ENCODE measurements at regions not wholly inside any gene's neighbourhood (a gene's known extent, or its start where the extent isn't known, plus 50 kb on each side); places are given as distances from the start of the nearest gene placed in this dataset.

- in situ Hi-C loops (cut with MboI; ENCODE audit: low sequenced_read_pairs, unreplicated experiment): no loop called here
- DNase-seq (ENCODE audit: low spot score): no peak
- TF ChIP-seq, protein P1, sequence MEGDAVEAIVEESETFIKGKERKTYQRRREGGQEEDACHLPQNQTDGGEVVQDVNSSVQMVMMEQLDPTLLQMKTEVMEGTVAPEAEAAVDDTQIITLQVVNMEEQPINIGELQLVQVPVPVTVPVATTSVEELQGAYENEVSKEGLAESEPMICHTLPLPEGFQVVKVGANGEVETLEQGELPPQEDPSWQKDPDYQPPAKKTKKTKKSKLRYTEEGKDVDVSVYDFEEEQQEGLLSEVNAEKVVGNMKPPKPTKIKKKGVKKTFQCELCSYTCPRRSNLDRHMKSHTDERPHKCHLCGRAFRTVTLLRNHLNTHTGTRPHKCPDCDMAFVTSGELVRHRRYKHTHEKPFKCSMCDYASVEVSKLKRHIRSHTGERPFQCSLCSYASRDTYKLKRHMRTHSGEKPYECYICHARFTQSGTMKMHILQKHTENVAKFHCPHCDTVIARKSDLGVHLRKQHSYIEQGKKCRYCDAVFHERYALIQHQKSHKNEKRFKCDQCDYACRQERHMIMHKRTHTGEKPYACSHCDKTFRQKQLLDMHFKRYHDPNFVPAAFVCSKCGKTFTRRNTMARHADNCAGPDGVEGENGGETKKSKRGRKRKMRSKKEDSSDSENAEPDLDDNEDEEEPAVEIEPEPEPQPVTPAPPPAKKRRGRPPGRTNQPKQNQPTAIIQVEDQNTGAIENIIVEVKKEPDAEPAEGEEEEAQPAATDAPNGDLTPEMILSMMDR (IDR thresholded peaks at IDR 0.05; ENCODE audit: borderline replicate concordance, control extremely low read depth, extremely low read depth, insufficient read depth, missing control alignments): no peak
These were observed 547.8 kb downstream of the ADGRL2 start for GRCh38 chr1:82348487-82348886.

GRCh38 chr1:82346141-82346540, 545.4 kb downstream of the ADGRL2 start:
- no peak for DNase-seq (ENCODE audit: low spot score)
- in situ Hi-C loops (cut with MboI; ENCODE audit: low sequenced_read_pairs, unreplicated experiment): no loop called here
- TF ChIP-seq, protein P1 (IDR thresholded peaks at IDR 0.05; ENCODE audit: borderline replicate concordance, control extremely low read depth, extremely low read depth, insufficient read depth, missing control alignments): no peak

- TF ChIP-seq, protein P1 (IDR thresholded peaks at IDR 0.05; ENCODE audit: borderline replicate concordance, control extremely low read depth, extremely low read depth, insufficient read depth, missing control alignments): no peak
- no peak for DNase-seq (ENCODE audit: low spot score)
- in situ Hi-C loops (cut with MboI; ENCODE audit: low sequenced_read_pairs, unreplicated experiment): no loop called here
These were observed 542.6 kb downstream of the ADGRL2 start for GRCh38 chr1:82343381-82343780.

GRCh38 chr1:82337635-82338034, 536.9 kb downstream of the ADGRL2 start:
- no peak for DNase-seq (ENCODE audit: low spot score)
- in situ Hi-C loops (cut with MboI; ENCODE audit: low sequenced_read_pairs, unreplicated experiment): no loop called here
- TF ChIP-seq, protein P1 (IDR thresholded peaks at IDR 0.05; ENCODE audit: borderline replicate concordance, control extremely low read depth, extremely low read depth, insufficient read depth, missing control alignments): no peak

- TF ChIP-seq, protein P1 (IDR thresholded peaks at IDR 0.05; ENCODE audit: borderline replicate concordance, control extremely low read depth, extremely low read depth, insufficient read depth, missing control alignments): no peak
- in situ Hi-C loops (cut with MboI; ENCODE audit: low sequenced_read_pairs, unreplicated experiment): no loop called here
- DNase-seq (ENCODE audit: low spot score): no peak
These were observed 529.6 kb downstream of the ADGRL2 start for GRCh38 chr1:82330330-82330729.

DNA sequence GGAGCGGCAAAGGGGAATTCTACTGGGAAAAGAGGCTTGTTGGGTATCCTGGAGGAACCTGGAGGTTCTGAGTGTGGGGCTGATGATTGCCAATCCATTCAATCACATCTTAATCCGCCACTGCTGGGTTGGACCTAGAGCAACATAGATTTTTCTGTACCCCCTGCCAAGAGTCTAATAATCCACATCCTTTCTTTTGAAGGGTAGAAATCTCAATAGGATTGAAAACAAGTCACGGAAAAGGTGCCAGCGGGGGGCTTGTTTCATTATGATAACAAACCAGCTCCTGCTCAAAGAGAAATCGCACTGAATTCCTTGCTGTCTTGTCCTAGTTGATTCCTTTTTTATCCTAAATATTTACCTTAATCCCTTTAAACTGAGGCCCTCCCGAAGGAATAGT, 528.5 kb downstream of the ADGRL2 start:
- in situ Hi-C loops (cut with MboI; ENCODE audit: low sequenced_read_pairs, unreplicated experiment): no loop called here
- TF ChIP-seq, protein P1 (IDR thresholded peaks at IDR 0.05; ENCODE audit: borderline replicate concordance, control extremely low read depth, extremely low read depth, insufficient read depth, missing control alignments): no peak
- DNase-seq (ENCODE audit: low spot score): no peak
